MM.1S (cell line): ENCODE measurements at regions not wholly inside any gene's neighbourhood (a gene's known extent, or its start where the extent isn't known, plus 50 kb on each side); places are given as distances from the start of the nearest gene placed in this dataset.

Experiments
- EZH2 ChIP-seq: fragments of 300-600 bp; sonication (generic); optimal IDR thresholded peaks from 2 replicates; pipeline ENCODE3; 2017; ENCODE audit warnings: low read depth, mild to moderate bottlenecking, antibody characterized with exemption, low read length, mixed read lengths
- TF ChIP-seq, protein P1 (sequence below): fragments of 300-600 bp; sonication (generic); IDR thresholded peaks from 2 replicates; pipeline ENCODE4 v1.5.1; 2016; ENCODE audit warnings: antibody characterized with exemption, low read length, mixed read lengths

DNA sequence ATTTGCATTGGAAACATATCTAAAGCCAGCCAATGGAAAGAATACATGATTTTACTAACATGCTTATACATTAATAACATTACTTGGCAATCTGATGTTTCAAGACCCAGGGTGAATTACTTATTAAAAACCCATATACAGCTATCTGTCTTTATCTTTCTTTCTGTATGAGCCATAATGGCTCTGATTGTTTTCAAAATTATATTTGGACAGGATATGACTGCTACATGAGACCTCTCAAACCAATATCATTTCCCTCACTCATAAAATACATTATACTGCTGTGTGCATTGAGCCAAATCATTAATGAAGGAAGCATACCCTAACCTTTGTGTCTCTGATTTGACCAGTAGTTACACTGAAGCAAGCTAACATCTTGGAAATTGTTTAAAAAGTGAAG lies 205.9 kb upstream of the DPYD start:
- TF ChIP-seq EZH2, result no peak
- TF ChIP-seq, protein P1, sequence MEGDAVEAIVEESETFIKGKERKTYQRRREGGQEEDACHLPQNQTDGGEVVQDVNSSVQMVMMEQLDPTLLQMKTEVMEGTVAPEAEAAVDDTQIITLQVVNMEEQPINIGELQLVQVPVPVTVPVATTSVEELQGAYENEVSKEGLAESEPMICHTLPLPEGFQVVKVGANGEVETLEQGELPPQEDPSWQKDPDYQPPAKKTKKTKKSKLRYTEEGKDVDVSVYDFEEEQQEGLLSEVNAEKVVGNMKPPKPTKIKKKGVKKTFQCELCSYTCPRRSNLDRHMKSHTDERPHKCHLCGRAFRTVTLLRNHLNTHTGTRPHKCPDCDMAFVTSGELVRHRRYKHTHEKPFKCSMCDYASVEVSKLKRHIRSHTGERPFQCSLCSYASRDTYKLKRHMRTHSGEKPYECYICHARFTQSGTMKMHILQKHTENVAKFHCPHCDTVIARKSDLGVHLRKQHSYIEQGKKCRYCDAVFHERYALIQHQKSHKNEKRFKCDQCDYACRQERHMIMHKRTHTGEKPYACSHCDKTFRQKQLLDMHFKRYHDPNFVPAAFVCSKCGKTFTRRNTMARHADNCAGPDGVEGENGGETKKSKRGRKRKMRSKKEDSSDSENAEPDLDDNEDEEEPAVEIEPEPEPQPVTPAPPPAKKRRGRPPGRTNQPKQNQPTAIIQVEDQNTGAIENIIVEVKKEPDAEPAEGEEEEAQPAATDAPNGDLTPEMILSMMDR, result no peak
